ENCODE measurements at regions not wholly inside any gene's neighbourhood (a gene's known extent, or its start where the extent isn't known, plus 50 kb on each side); places are given as distances from the start of the nearest gene placed in this dataset.

DNA sequence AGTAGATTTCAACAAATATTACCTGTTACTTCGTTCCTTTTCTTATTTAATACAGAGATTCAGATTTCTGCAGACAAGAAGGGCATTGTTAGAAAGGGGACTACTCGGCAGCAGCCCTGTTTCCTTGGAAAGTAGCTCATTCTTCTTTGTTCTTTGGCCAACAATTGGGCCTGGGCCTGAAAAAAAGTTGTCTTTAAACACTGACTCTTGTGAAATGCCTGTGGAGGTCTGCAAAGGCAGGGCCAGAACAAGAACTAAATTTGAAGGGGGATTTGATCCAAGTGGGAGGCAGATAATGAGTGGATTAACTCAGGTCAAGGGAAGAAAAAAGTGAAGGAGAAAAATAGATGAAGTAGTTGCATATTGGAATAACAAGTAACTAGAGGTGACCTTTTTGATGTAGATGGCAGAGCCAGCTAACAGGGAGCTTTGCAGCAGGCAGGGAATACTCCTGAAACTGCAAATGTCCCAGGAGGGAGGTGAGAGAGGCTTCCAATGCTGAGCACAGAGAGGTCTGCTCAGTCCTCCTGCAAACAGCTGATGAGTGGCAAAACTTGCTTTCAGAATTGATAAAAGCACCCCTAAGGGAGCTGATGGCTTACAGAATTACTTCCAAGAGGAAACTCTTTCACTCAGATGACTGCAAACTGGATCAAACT, 393.2 kb upstream of the HS3ST1 start (continued):
- TF ChIP-seq, protein P1, sequence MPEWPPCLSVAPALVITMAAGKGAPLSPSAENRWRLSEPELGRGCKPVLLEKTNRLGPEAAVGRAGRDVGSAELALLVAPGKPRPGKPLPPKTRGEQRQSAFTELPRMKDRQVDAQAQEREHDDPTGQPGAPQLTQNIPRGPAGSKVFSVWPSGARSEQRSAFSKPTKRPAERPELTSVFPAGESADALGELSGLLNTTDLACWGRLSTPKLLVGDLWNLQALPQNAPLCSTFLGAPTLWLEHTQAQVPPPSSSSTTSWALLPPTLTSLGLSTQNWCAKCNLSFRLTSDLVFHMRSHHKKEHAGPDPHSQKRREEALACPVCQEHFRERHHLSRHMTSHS (tag by site-specific recombination; IDR thresholded peaks at IDR 0.05) = no peak

DNA sequence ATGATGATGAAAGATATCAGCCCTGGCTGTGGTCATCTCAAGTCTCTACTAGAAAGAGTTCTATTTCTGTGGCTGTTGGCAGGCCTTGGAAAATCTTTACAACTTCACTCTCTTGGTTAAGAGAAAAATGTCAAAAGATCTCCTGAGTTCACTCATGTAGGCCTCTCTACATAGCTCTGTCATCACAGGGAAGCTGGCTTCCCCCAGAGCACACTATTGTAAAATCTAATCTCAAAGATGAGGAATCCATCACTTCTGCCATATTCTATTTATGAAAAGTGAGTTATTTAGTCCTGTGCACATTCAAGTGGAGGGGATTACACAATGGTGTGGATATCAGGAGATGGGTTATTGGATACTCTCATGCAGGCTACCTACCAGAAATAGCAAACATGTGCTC, 388.4 kb upstream of the HS3ST1 start:
- no peaks in the 10 kb centered on the region for H3K9me3 ChIP-seq (ENCODE audit: control insufficient read depth, insufficient read depth, low read depth, low read length)
- POLR2A ChIA-PET = no interaction called here
- H3K4me3 ChIP-seq (ENCODE audit: low read depth, low read length) = no peak overlapping the region
- TF ChIP-seq ZNF354C (tag by site-specific recombination; IDR thresholded peaks at IDR 0.05; ENCODE audit: borderline replicate concordance, low read depth) = no peak
- TF ChIP-seq ZNF24 (tag by site-specific recombination; IDR thresholded peaks at IDR 0.05) = no peak
- TF ChIP-seq ZFHX2 (tag by site-specific recombination; conservative IDR thresholded peaks at IDR 0.05) = no peak
- TF ChIP-seq ZNF10 (tag by site-specific recombination; IDR thresholded peaks at IDR 0.05) = no peak
- TF ChIP-seq MEIS1 (CRISPR knock-in tag; IDR thresholded peaks at IDR 0.05; ENCODE audit: borderline replicate concordance) = no peak
- no peak for TF ChIP-seq ZNF426 (tag by site-specific recombination; IDR thresholded peaks at IDR 0.05)
- no peak for TF ChIP-seq HOXC10 (CRISPR knock-in tag; IDR thresholded peaks at IDR 0.05)
- no peak for TF ChIP-seq ZNF140 (tag by site-specific recombination; IDR thresholded peaks at IDR 0.05)
- TF ChIP-seq, protein P2, sequence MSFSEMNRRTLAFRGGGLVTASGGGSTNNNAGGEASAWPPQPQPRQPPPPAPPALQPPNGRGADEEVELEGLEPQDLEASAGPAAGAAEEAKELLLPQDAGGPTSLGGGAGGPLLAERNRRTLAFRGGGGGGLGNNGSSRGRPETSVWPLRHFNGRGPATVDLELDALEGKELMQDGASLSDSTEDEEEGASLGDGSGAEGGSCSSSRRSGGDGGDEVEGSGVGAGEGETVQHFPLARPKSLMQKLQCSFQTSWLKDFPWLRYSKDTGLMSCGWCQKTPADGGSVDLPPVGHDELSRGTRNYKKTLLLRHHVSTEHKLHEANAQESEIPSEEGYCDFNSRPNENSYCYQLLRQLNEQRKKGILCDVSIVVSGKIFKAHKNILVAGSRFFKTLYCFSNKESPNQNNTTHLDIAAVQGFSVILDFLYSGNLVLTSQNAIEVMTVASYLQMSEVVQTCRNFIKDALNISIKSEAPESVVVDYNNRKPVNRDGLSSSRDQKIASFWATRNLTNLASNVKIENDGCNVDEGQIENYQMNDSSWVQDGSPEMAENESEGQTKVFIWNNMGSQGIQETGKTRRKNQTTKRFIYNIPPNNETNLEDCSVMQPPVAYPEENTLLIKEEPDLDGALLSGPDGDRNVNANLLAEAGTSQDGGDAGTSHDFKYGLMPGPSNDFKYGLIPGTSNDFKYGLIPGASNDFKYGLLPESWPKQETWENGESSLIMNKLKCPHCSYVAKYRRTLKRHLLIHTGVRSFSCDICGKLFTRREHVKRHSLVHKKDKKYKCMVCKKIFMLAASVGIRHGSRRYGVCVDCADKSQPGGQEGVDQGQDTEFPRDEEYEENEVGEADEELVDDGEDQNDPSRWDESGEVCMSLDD (tag by site-specific recombination; IDR thresholded peaks at IDR 0.05) = no peak
- TF ChIP-seq ZNF416 (tag by site-specific recombination; IDR thresholded peaks at IDR 0.05) = no peak
- TF ChIP-seq ZNF600 (tag by site-specific recombination; IDR thresholded peaks at IDR 0.05) = no peak
- no peak for TF ChIP-seq ZNF223 (tag by site-specific recombination; IDR thresholded peaks at IDR 0.05)
- no peak for TF ChIP-seq ZNF19 (tag by site-specific recombination; IDR thresholded peaks at IDR 0.05; ENCODE audit: low read depth)
- TF ChIP-seq ZNF423 (tag by site-specific recombination; IDR thresholded peaks at IDR 0.05) = no peak
- TF ChIP-seq, protein P3, sequence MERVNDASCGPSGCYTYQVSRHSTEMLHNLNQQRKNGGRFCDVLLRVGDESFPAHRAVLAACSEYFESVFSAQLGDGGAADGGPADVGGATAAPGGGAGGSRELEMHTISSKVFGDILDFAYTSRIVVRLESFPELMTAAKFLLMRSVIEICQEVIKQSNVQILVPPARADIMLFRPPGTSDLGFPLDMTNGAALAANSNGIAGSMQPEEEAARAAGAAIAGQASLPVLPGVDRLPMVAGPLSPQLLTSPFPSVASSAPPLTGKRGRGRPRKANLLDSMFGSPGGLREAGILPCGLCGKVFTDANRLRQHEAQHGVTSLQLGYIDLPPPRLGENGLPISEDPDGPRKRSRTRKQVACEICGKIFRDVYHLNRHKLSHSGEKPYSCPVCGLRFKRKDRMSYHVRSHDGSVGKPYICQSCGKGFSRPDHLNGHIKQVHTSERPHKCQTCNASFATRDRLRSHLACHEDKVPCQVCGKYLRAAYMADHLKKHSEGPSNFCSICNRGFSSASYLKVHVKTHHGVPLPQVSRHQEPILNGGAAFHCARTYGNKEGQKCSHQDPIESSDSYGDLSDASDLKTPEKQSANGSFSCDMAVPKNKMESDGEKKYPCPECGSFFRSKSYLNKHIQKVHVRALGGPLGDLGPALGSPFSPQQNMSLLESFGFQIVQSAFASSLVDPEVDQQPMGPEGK (tag by site-specific recombination; IDR thresholded peaks at IDR 0.05) = no peak
- TF ChIP-seq KLF8 (tag by site-specific recombination; IDR thresholded peaks at IDR 0.05) = no peak
- H3K4me1 ChIP-seq (ENCODE audit: control insufficient read depth, insufficient read depth, low read length) = no peaks in the 10 kb centered on the region
- H3K27ac ChIP-seq (ENCODE audit: extremely low read depth, low read depth, low read length) = no peak overlapping the region
- H3K36me3 ChIP-seq (ENCODE audit: control insufficient read depth in 2 of 2, insufficient read depth in 1 of 2, low read length in 2 of 2) = no peaks in the 10 kb centered on the region
- CTCF ChIA-PET = no interaction called here

DNA sequence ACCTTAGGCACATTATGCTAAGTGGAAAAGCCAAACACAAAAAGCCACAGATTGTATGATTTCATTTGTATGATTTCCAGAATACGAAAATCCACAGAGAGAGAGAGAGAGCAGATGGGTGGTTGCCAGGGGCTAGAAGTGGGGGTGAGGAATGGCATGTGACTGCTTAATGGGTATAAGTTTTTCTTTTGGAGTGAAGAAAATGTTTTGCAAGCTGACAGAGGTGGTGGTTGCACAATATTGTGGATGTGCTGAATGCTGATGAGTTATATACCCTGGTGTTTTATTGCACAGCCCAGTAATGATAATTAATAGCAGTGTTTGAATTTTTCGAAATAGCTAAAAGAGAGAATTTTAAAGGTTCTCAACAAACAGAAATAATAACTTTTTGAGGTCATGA, 386.1 kb upstream of the HS3ST1 start:
- H3K36me3 ChIP-seq (ENCODE audit: control insufficient read depth in 2 of 2, insufficient read depth in 1 of 2, low read length in 2 of 2) = no peaks in the 10 kb centered on the region
- H3K4me3 ChIP-seq (ENCODE audit: low read depth, low read length) = no peak overlapping the region
- H3K27ac ChIP-seq (ENCODE audit: extremely low read depth, low read depth, low read length) = no peak overlapping the region
- no peaks in the 10 kb centered on the region for H3K4me1 ChIP-seq (ENCODE audit: control insufficient read depth, insufficient read depth, low read length)
- CTCF ChIA-PET = no interaction called here
- POLR2A ChIA-PET = no interaction called here
- no peaks in the 10 kb centered on the region for H3K9me3 ChIP-seq (ENCODE audit: control insufficient read depth, insufficient read depth, low read depth, low read length)
- TF ChIP-seq ZNF23 (tag by site-specific recombination; IDR thresholded peaks at IDR 0.05; ENCODE audit: borderline replicate concordance) (no peak), ZFP41 (tag by site-specific recombination; IDR thresholded peaks at IDR 0.05; ENCODE audit: borderline replicate concordance) (no peak), ZNF146 (tag by site-specific recombination; IDR thresholded peaks at IDR 0.05) (no peak), KLF16 (tag by site-specific recombination; IDR thresholded peaks at IDR 0.05) (no peak), ZBTB17 (tag by site-specific recombination; IDR thresholded peaks at IDR 0.05) (no peak), ZNF660 (tag by site-specific recombination; IDR thresholded peaks at IDR 0.05) (no peak), ZBTB8A (tag by site-specific recombination; IDR thresholded peaks at IDR 0.05) (no peak), ZNF174 (tag by site-specific recombination; IDR thresholded peaks at IDR 0.05) (no peak), ZNF747 (tag by site-specific recombination; IDR thresholded peaks at IDR 0.05) (no peak), ZNF670 (tag by site-specific recombination; IDR thresholded peaks at IDR 0.05; ENCODE audit: low read depth) (no peak), ZNF624 (tag by site-specific recombination; IDR thresholded peaks at IDR 0.05) (no peak), ZNF658 (tag by site-specific recombination; IDR thresholded peaks at IDR 0.05) (no peak)
- TF ChIP-seq, protein P4, sequence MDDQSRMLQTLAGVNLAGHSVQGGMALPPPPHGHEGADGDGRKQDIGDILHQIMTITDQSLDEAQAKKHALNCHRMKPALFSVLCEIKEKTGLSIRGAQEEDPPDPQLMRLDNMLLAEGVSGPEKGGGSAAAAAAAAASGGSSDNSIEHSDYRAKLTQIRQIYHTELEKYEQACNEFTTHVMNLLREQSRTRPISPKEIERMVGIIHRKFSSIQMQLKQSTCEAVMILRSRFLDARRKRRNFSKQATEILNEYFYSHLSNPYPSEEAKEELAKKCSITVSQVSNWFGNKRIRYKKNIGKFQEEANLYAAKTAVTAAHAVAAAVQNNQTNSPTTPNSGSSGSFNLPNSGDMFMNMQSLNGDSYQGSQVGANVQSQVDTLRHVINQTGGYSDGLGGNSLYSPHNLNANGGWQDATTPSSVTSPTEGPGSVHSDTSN (CRISPR knock-in tag; IDR thresholded peaks at IDR 0.05) = no peak
